ENCODE measurements at regions not wholly inside any gene's neighbourhood (a gene's known extent, or its start where the extent isn't known, plus 50 kb on each side); places are given as distances from the start of the nearest gene placed in this dataset.

DNA sequence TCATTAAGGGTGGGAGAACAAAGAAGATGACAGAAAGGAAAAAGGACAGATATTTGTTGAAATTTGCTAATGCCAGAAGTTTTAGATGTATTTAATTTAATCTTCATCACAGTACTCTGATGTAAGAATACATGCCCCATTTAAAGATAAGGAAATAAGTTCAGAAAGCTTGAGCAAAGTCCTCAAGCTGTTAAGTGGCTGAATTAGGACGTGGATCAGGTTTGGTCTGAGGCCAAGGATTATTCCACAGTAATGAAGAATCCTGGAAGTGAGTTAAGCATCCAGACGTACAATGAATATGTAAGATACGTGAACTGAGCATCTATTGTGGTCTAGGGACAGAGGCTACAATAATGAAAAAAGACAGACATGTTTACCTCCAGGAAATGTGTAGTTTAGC lies 671.3 kb downstream of the PRELID2 start:
- H3K9ac ChIP-seq, result no peak overlapping the region
- H3K36me3 ChIP-seq, result no peaks in the 10 kb centered on the region
- H3K4me1 ChIP-seq, result no peaks in the 10 kb centered on the region
- no peak for TF ChIP-seq Cebpa-rat (IDR thresholded peaks at IDR 0.05)
- no peak overlapping the region for H3K27ac ChIP-seq
- H3K4me3 ChIP-seq, result no peak overlapping the region
- no peaks in the 10 kb centered on the region for H3K9me3 ChIP-seq (replicated peaks in 1 of 11)
- no peak overlapping the region for H3K4me2 ChIP-seq
- H4K20me1 ChIP-seq, result no peaks in the 10 kb centered on the region
- H3K27me3 ChIP-seq, result no peaks in the 10 kb centered on the region

DNA sequence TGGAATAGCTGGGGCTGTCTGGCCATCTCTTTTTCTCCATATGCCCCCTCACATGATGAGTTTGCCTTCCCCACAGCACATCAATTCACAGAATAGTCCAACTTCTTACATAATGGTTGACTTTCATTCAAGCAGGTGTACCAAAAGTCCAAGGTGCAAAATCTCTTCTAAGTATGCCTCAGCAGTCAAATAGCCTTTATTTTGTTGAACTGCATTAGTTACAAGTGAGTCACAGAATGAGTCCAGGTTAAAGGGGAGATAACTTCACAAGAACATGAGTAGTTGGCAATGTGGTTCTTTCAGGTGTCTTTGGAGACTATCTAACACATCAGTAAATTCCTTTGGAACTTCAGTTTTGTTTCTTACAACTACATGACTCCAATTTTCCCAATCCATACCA lies 672.5 kb downstream of the PRELID2 start:
- Histone ChIP-seq H3K4me2 (no peak overlapping the region), H3K27me3 (no peaks in the 10 kb centered on the region), H3K4me3 (no peak overlapping the region), H3K36me3 (no peaks in the 10 kb centered on the region), H3K9me3 (replicated peaks in 1 of 11) (no peaks in the 10 kb centered on the region), H3K27ac (no peak overlapping the region), H3K4me1 (no peaks in the 10 kb centered on the region), H4K20me1 (no peaks in the 10 kb centered on the region), H3K9ac (no peak overlapping the region)
- TF ChIP-seq Cebpa-rat (IDR thresholded peaks at IDR 0.05), result no peak

DNA sequence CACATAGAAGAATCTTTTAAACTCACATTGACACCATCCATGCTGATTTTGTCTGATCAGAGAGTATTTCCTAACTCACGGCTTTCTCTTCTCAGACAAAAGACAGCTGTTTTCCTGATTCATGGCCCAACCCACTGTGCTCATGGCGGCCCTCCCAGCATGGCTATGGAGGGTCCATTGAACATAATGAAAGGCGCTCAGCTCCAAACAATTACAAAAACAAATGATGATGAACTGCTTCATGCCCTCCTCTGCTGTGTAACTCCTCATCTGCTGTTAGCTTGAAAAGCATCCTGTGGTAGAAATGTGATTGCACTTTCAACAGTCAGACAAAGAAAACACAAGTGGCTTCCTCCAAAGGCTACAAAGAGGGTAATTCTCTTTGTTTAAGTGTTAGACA lies 673.8 kb downstream of the PRELID2 start:
- Histone ChIP-seq H3K4me3 (no peak overlapping the region), H3K27me3 (no peaks in the 10 kb centered on the region), H3K9me3 (replicated peaks in 1 of 11) (no peaks in the 10 kb centered on the region), H3K27ac (no peak overlapping the region), H4K20me1 (no peaks in the 10 kb centered on the region), H3K9ac (no peak overlapping the region), H3K4me2 (no peak overlapping the region), H3K4me1 (no peaks in the 10 kb centered on the region), H3K36me3 (no peaks in the 10 kb centered on the region)
- no peak for TF ChIP-seq Cebpa-rat (IDR thresholded peaks at IDR 0.05)

DNA sequence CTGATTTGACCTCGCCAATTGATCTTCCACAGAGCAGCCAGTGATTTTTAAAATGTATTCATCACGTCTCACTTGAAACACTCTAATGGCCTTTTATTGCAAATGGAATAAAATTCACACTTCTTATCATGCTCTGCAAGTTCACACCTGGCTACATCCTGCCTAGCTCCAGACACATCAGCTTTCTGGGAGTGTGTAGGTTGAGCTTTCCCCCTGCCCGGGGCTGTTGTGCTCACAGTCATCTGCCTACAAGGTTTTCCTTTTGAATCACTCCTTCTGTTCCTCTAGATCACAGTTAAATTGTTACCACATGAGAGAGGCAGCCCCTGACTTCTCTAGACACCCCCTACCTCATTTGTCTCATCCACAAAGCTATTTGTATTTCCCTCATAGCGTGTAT lies 674.5 kb downstream of the PRELID2 start:
- Histone ChIP-seq H3K4me2 (no peak overlapping the region), H3K27me3 (no peaks in the 10 kb centered on the region), H3K4me3 (no peak overlapping the region)

DNA sequence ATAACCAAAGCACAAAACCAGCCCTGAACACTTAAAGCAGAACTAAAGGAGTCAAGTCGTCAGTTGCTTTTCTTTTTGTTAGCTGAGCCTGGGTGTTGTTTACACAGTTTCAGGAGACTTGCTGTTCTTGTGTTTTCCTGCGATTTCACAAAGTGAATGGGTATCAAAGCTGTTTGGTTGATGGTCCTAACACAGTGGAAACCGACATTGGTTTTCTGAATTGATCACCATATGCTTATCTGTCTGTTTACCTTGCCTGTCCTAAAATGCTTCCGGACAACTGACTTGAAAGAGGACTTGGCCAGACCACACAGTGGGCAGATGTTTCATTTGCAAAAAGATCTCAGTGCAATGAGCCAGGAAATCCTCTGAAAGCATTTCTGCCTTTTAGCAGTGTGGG lies 676.4 kb downstream of the PRELID2 start:
- no peaks in the 10 kb centered on the region for H4K20me1 ChIP-seq
- no peaks in the 10 kb centered on the region for H3K27me3 ChIP-seq
- no peak for TF ChIP-seq Cebpa-rat (IDR thresholded peaks at IDR 0.05)
- no peak overlapping the region for H3K27ac ChIP-seq
- H3K4me1 ChIP-seq, result no peaks in the 10 kb centered on the region
- H3K9me3 ChIP-seq (replicated peaks in 1 of 11), result no peaks in the 10 kb centered on the region
- H3K4me3 ChIP-seq, result no peak overlapping the region
- H3K4me2 ChIP-seq, result no peak overlapping the region
- no peak overlapping the region for H3K9ac ChIP-seq
- H3K36me3 ChIP-seq, result no peaks in the 10 kb centered on the region

More for the DNA sequence above, 674.5 kb downstream of the PRELID2 start:
- Histone ChIP-seq H4K20me1 (no peaks in the 10 kb centered on the region), H3K4me1 (no peaks in the 10 kb centered on the region), H3K9me3 (replicated peaks in 1 of 11) (no peaks in the 10 kb centered on the region), H3K36me3 (no peaks in the 10 kb centered on the region), H3K9ac (no peak overlapping the region), H3K27ac (no peak overlapping the region)
- TF ChIP-seq Cebpa-rat (IDR thresholded peaks at IDR 0.05), result no peak

DNA sequence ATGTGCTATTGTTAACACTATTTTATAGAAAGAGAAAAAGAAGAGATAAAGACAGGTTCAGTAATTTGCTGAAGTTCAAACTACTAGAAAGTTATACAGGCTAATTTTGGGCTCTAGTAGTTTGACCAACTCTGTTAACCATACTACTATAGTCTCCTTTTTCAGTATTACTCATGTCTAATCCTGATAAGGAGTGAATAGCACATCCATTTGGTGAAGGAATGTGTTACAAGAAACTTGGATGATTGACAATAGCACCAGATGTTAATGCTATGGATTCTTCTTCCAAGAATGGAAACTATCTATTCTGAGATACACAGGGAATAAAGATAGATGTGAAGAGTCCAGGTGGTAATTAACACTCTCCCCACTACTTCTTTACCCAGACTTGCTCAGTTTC lies 677.3 kb downstream of the PRELID2 start:
- Histone ChIP-seq H3K4me1 (no peaks in the 10 kb centered on the region), H4K20me1 (no peaks in the 10 kb centered on the region), H3K9me3 (replicated peaks in 1 of 11) (no peaks in the 10 kb centered on the region), H3K9ac (no peak overlapping the region), H3K36me3 (no peaks in the 10 kb centered on the region), H3K27me3 (no peaks in the 10 kb centered on the region), H3K4me3 (no peak overlapping the region), H3K27ac (no peak overlapping the region), H3K4me2 (no peak overlapping the region)
- TF ChIP-seq Cebpa-rat (IDR thresholded peaks at IDR 0.05), result no peak

DNA sequence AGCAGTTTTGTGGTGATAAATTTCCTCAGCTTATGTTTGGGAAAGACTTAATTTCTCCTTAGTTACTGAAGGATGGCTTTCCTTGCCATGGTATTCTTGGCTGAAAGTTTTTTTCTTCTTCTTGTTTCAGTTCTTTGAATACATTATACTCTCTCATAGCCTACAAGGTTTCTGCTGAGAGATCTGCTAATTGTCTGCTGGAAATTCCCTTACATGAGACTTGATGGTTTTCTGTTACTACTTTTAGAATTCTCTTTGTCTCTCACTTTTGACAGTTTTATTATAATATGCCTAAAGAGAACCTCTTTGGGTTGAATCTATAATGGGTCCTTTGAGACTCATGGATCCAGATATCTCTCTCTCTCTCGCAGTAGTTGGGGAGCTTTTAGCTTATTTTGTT lies 693.6 kb downstream of the PRELID2 start:
- no peaks in the 10 kb centered on the region for H3K36me3 ChIP-seq
- no peaks in the 10 kb centered on the region for H4K20me1 ChIP-seq
- no peaks in the 10 kb centered on the region for H3K27me3 ChIP-seq
- no peaks in the 10 kb centered on the region for H3K9me3 ChIP-seq (replicated peaks in 1 of 11)
- H3K4me1 ChIP-seq, result no peaks in the 10 kb centered on the region
- TF ChIP-seq Cebpa-rat (IDR thresholded peaks at IDR 0.05), result no peak
- H3K9ac ChIP-seq, result no peak overlapping the region
- no peak overlapping the region for H3K4me2 ChIP-seq
- H3K4me3 ChIP-seq, result no peak overlapping the region
- no peak overlapping the region for H3K27ac ChIP-seq

DNA sequence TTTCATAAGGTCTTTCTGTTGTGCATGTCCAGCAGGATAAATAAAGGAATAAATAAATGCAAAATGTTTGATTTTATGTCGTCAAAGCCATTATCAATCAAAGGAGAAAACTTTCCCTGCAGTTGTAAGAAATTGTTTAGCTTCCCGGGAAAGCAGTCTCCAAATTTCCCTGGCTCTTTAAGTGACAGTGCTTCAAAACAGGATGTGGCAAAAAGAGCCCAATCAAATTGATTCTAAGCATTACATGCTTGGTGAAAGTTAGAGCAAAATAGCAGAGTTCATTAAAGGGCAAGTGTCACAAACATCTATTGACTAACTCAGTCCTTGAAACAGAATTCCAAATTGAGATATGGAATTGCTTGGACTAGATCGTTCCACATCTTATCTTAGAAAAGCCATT lies 704.1 kb downstream of the PRELID2 start:
- no peaks in the 10 kb centered on the region for H3K27me3 ChIP-seq

DNA sequence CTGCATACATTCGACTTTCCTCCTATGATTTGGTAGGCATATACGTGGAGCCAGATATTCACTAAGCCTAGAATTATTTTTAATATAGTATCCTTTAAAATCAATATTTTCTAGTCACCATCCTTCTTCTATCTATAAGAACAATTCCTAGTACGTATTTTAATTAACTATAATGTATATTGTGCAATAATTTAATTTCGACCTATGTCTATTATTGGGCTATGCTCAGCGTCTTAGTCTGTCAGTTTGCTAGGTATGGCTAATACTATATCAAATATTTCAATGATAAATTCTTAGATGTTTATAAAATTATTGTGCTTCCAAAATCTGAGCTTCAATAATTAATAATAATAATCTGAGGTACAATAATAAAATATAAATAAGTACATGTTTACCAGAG lies 705.3 kb downstream of the PRELID2 start:
- Histone ChIP-seq H3K4me3 (no peak overlapping the region), H3K27ac (no peak overlapping the region), H3K9me3 (replicated peaks in 1 of 11) (no peaks in the 10 kb centered on the region), H3K27me3 (no peaks in the 10 kb centered on the region), H3K36me3 (no peaks in the 10 kb centered on the region), H3K4me2 (no peak overlapping the region), H3K4me1 (no peaks in the 10 kb centered on the region), H4K20me1 (no peaks in the 10 kb centered on the region), H3K9ac (no peak overlapping the region)
- TF ChIP-seq Cebpa-rat (IDR thresholded peaks at IDR 0.05), result no peak

More for the DNA sequence above, 704.1 kb downstream of the PRELID2 start:
- Histone ChIP-seq H3K4me3 (no peak overlapping the region), H4K20me1 (no peaks in the 10 kb centered on the region), H3K4me1 (no peaks in the 10 kb centered on the region), H3K9ac (no peak overlapping the region), H3K9me3 (replicated peaks in 1 of 11) (no peaks in the 10 kb centered on the region), H3K4me2 (no peak overlapping the region), H3K27ac (no peak overlapping the region), H3K36me3 (no peaks in the 10 kb centered on the region)
- no peak for TF ChIP-seq Cebpa-rat (IDR thresholded peaks at IDR 0.05)

DNA sequence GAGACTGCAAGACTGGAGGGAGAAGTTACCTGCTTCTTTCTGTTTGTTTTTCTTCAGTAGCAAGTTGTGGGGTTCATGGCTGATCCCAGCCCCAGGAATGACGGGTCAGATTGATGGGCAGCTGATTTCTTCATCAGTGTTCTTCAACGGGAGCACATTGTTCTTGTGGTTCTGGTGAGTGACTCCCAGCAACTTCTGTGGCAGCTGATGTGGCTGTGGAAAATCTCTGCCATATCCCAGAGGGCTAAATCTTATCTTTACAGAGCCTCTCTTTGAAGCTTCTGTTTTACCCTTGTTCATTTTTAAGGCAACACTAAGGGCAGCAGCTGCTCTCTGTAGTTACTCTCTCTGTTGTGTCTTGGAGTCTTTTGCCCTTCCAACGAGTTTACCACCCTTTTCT lies 710.3 kb downstream of the PRELID2 start:
- Histone ChIP-seq H3K36me3 (no peaks in the 10 kb centered on the region), H3K4me2 (no peak overlapping the region), H3K9ac (no peak overlapping the region), H4K20me1 (no peaks in the 10 kb centered on the region), H3K27ac (no peak overlapping the region), H3K27me3 (no peaks in the 10 kb centered on the region), H3K4me3 (no peak overlapping the region), H3K4me1 (no peaks in the 10 kb centered on the region), H3K9me3 (replicated peaks in 1 of 11) (no peaks in the 10 kb centered on the region)
- no peak for TF ChIP-seq Cebpa-rat (IDR thresholded peaks at IDR 0.05)

DNA sequence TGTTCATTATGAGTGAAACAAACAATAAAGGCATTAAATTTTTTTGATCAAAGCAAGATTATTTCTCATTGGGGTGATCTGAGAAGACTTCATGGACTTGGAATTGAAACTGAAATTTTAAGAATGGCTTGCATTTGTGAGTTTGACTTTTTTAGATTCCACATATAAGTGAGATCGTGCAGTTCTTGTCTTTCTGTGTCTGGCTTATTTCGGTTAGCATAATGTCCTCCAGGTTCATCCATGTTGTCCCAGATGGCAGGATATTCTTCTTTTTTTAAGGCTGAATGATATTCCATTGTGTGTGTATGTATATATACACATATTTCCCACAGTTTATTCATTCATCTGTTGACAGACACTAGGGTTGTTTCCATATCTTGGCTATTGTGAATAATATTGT lies 716.5 kb downstream of the PRELID2 start:
- H3K4me1 ChIP-seq, result no peaks in the 10 kb centered on the region
- H3K4me3 ChIP-seq, result no peak overlapping the region
- no peaks in the 10 kb centered on the region for H3K36me3 ChIP-seq
- TF ChIP-seq Cebpa-rat (IDR thresholded peaks at IDR 0.05), result no peak
- no peaks in the 10 kb centered on the region for H4K20me1 ChIP-seq
- no peak overlapping the region for H3K27ac ChIP-seq
- no peaks in the 10 kb centered on the region for H3K9me3 ChIP-seq (replicated peaks in 1 of 11)
- no peak overlapping the region for H3K9ac ChIP-seq
- H3K4me2 ChIP-seq, result no peak overlapping the region
- no peaks in the 10 kb centered on the region for H3K27me3 ChIP-seq

All from BLaER1 treated with 17β-estradiol and CSF1 and Interleukin-3, amounts not matched to agents 10 nM and 100 nM (cell line).